A673 (cell line): ENCODE measurements at regions not wholly inside any gene's neighbourhood (a gene's known extent, or its start where the extent isn't known, plus 50 kb on each side); places are given as distances from the start of the nearest gene placed in this dataset.

Experiments
- BruUV-seq: library from RNA; stranded (reverse); fragments of 400-500 nt; replicated peaks from 2 replicates; lab custom pipeline; 2021; lab: Mats Ljungman, UMichigan
- CTCF ChIA-PET: fragments of 300-600 bp; sonication (Branson Sonifier 250); formaldehyde crosslinking; loops from one replicate; lab custom pipeline; 2022; ENCODE audit warnings: antibody characterized with exemption; lab: Charles Lee
- POLR2A ChIA-PET: fragments of 300-600 bp; sonication (Branson Sonifier 250); formaldehyde crosslinking; loops from one replicate; lab custom pipeline; 2022; ENCODE audit warnings: antibody characterized with exemption; ENCODE audit not compliant: low non-redundant PET; lab: Charles Lee
- DNase-seq: peaks from one replicate; pipeline ENCODE4 v3.0.0-alpha.2; 2015; ENCODE audit warnings: low spot score
- H3K27ac ChIP-seq: fragments of 200-600 bp; sonication (generic); 2 replicates; pipeline ENCODE4 v1.5.1; 2016; ENCODE audit warnings: mixed run types, low read depth, mild to moderate bottlenecking, mixed read lengths, antibody characterized with exemption, low read length; ENCODE audit not compliant: poor library complexity, severe bottlenecking
- H3K27me3 ChIP-seq: fragments of 200-600 bp; sonication (generic); replicated peaks from 2 replicates; pipeline ENCODE4 v1.6.1; 2017; ENCODE audit warnings: mixed run types, low read depth, mild to moderate bottlenecking, mixed read lengths, antibody characterized with exemption, low read length; ENCODE audit not compliant: insufficient read depth, poor library complexity
- H3K36me3 ChIP-seq: fragments of 200-600 bp; sonication (generic); 2 replicates; pipeline ENCODE4 v1.6.1; 2016; ENCODE audit warnings: mixed run types, mild to moderate bottlenecking, mixed read lengths, antibody characterized with exemption, low read length; ENCODE audit not compliant: insufficient read depth, poor library complexity, severe bottlenecking
- H3K4me1 ChIP-seq: fragments of 200-600 bp; sonication (generic); 2 replicates; pipeline ENCODE4 v1.6.1; 2017; ENCODE audit warnings: mixed run types, mild to moderate bottlenecking, mixed read lengths, antibody characterized with exemption, low read length; ENCODE audit not compliant: insufficient read depth, poor library complexity, severe bottlenecking
- H3K4me3 ChIP-seq: fragments of 200-600 bp; sonication (generic); 2 replicates; pipeline ENCODE4 v1.5.1; 2016; ENCODE audit warnings: low read depth, mixed run types, mild to moderate bottlenecking, mixed read lengths, low read length; ENCODE audit not compliant: poor library complexity, severe bottlenecking
- H3K9me3 ChIP-seq: fragments of 200-600 bp; sonication (generic); 2 replicates; pipeline ENCODE4 v1.6.1; 2016; ENCODE audit warnings: mixed run types, low read depth, mild to moderate bottlenecking, mixed read lengths, antibody characterized with exemption, low read length; ENCODE audit not compliant: poor library complexity, severe bottlenecking
- CTCF ChIP-seq: fragments of 300-800, 200-600 bp; sonication (generic); conservative IDR thresholded peaks from 2 replicates; pipeline ENCODE4 v1.5.1; 2017; ENCODE audit warnings: low read depth, mild to moderate bottlenecking, antibody characterized with exemption, low read length, moderate library complexity, mixed read lengths
- EZH2 ChIP-seq: fragments of 200-600 bp; sonication (generic); IDR thresholded peaks from 2 replicates; pipeline ENCODE4 v1.6.1; 2017; ENCODE audit warnings: borderline replicate concordance, low read depth, mild to moderate bottlenecking, mixed read lengths, antibody characterized with exemption, low read length; ENCODE audit not compliant: poor library complexity, severe bottlenecking
- intact Hi-C: fragments of 100-400 bp; cut with micrococcal nuclease; formaldehyde crosslinking; loops from one replicate; pipeline ENCODE4 v1.10.0; 2022; ENCODE audit not compliant: unreplicated experiment

GRCh38 chr14:54219261-54220070 lies 177.3 kb upstream of the CDKN3 start:
- H3K9me3 ChIP-seq: no peaks in the 10 kb centered on the region
- TF ChIP-seq CTCF (no peak), EZH2 (no peak)
- no peak overlapping the region for H3K27ac ChIP-seq
- CTCF ChIA-PET: no interaction called here
- H3K36me3 ChIP-seq: no peaks in the 10 kb centered on the region
- no TSS peak for BruUV-seq
- POLR2A ChIA-PET: no interaction called here
- H3K4me1 ChIP-seq: no peaks in the 10 kb centered on the region
- no peak overlapping the region for H3K4me3 ChIP-seq
- no peaks in the 10 kb centered on the region for H3K27me3 ChIP-seq
- no peak for DNase-seq
- intact Hi-C loops: loop anchor here (2.0 kb wide), 1 partner anchor 45 kb away; no protein-coding TSS in a partner anchor

GRCh38 chr14:54220071-54220703 lies 176.6 kb upstream of the CDKN3 start:
- H3K4me3 ChIP-seq: no peak overlapping the region

More at GRCh38 chr14:54220071-54220703, 176.6 kb upstream of the CDKN3 start:
- no peaks in the 10 kb centered on the region for H3K4me1 ChIP-seq
- ChIA-PET POLR2A (no interaction called here), CTCF (no interaction called here)
- DNase-seq: no peak
- intact Hi-C loops: loop anchor here (2.0 kb wide), 1 partner anchor 45 kb away; no protein-coding TSS in a partner anchor
- no peak overlapping the region for H3K27ac ChIP-seq
- BruUV-seq: no TSS peak
- H3K9me3 ChIP-seq: no peaks in the 10 kb centered on the region
- H3K36me3 ChIP-seq: no peaks in the 10 kb centered on the region
- H3K27me3 ChIP-seq: no peaks in the 10 kb centered on the region
- TF ChIP-seq EZH2 (no peak), CTCF (no peak)
